ENCODE measurements at regions not wholly inside any gene's neighbourhood (a gene's known extent, or its start where the extent isn't known, plus 50 kb on each side); places are given as distances from the start of the nearest gene placed in this dataset.

DNA sequence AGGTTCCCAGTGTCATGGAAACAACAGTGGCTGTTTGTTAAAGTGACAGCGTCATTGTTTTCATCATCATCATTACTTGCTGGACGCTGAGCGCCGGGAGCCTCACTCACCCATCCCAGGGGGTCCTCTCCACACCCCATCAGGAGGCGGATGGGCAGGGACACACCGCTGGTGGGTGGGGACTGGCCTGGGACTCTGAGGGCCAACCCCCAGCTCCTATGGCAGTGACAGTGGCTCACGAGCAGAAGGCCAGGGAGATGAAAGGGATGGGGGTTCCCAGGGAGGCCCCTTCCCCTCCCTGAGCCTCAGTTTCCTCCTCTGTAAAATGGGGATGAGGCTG lies 76.6 kb upstream of the PRR5 start:
- 81% methylated on average over 7 of the region's 7 CpGs for WGBS
- H3K36me3 ChIP-seq (ENCODE audit: control insufficient read depth in 4 of 4, insufficient read depth in 3 of 4, low read depth in 1 of 4, low read length in 3 of 4): no peaks in the 10 kb centered on the region
- H3K4me3 ChIP-seq (ENCODE audit: low read depth in 1 of 3, low read length in 3 of 3): no peak overlapping the region
- no peaks in the 10 kb centered on the region for H3K9me3 ChIP-seq (ENCODE audit: control insufficient read depth in 4 of 4, low read length in 3 of 4)
- H3K9ac ChIP-seq (ENCODE audit: low read depth in 1 of 2, low read length in 2 of 2): no peak overlapping the region
- DNase-seq (ENCODE audit: low spot score): no peak
- TF ChIP-seq TAF1 (conservative IDR thresholded peaks at IDR 0.05) (no peak), HNF4G (IDR thresholded peaks at IDR 0.05) (no peak), NR2F2 (IDR thresholded peaks at IDR 0.05) (no peak), SP1 (IDR thresholded peaks at IDR 0.05) (no peak), MAX (IDR thresholded peaks at IDR 0.05) (no peak), GABPA (IDR thresholded peaks at IDR 0.05 in 1 of 2, conservative IDR thresholded peaks at IDR 0.05 in 1 of 2) (no peak), JUND (IDR thresholded peaks at IDR 0.05) (no peak), FOXA1 (IDR thresholded peaks at IDR 0.05) (no peak)
- TF ChIP-seq, protein P1, sequence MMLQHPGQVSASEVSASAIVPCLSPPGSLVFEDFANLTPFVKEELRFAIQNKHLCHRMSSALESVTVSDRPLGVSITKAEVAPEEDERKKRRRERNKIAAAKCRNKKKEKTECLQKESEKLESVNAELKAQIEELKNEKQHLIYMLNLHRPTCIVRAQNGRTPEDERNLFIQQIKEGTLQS (IDR thresholded peaks at IDR 0.05): no peak
- H3K27ac ChIP-seq (ENCODE audit: low read depth in 1 of 2, low read length in 2 of 2): no peak overlapping the region
- H3K4me1 ChIP-seq (ENCODE audit: control insufficient read depth in 4 of 4, insufficient read depth in 4 of 4, low read length in 3 of 4): peaks cover 0 to 3% (median 0%) of the 10 kb centered on the region in 4 donors
- H3K27me3 ChIP-seq (ENCODE audit: control insufficient read depth in 4 of 4, insufficient read depth in 4 of 4, low read length in 3 of 4): no peaks in the 10 kb centered on the region

GRCh38 chr22:44624689-44625420 lies 77.1 kb upstream of the PRR5 start:
- no peak for DNase-seq (ENCODE audit: low spot score)
- Histone ChIP-seq H3K27ac (ENCODE audit: low read depth in 1 of 2, low read length in 2 of 2) (no peak overlapping the region), H3K4me1 (ENCODE audit: control insufficient read depth in 4 of 4, insufficient read depth in 4 of 4, low read length in 3 of 4) (peaks cover 0 to 4% (median 0%) of the 10 kb centered on the region in 4 donors), H3K9ac (ENCODE audit: low read depth in 1 of 2, low read length in 2 of 2) (no peak overlapping the region), H3K4me3 (ENCODE audit: low read depth in 1 of 3, low read length in 3 of 3) (no peak overlapping the region), H3K9me3 (ENCODE audit: control insufficient read depth in 4 of 4, low read length in 3 of 4) (no peaks in the 10 kb centered on the region), H3K27me3 (ENCODE audit: control insufficient read depth in 4 of 4, insufficient read depth in 4 of 4, low read length in 3 of 4) (no peaks in the 10 kb centered on the region), H3K36me3 (ENCODE audit: control insufficient read depth in 4 of 4, insufficient read depth in 3 of 4, low read depth in 1 of 4, low read length in 3 of 4) (no peaks in the 10 kb centered on the region)
- WGBS: 74% methylated on average over 27 of the region's 27 CpGs
- no peak for TF ChIP-seq JUND (IDR thresholded peaks at IDR 0.05)
- TF ChIP-seq RAD21 (IDR thresholded peaks at IDR 0.05): no peak
- no peak for TF ChIP-seq HNF4G (IDR thresholded peaks at IDR 0.05)
- TF ChIP-seq FOXA1 (IDR thresholded peaks at IDR 0.05): no peak
- TF ChIP-seq TAF1 (conservative IDR thresholded peaks at IDR 0.05): no peak
- no peak for TF ChIP-seq NR2F2 (IDR thresholded peaks at IDR 0.05)
- TF ChIP-seq GABPA (IDR thresholded peaks at IDR 0.05 in 1 of 2, conservative IDR thresholded peaks at IDR 0.05 in 1 of 2): no peak
- TF ChIP-seq, protein P1 (IDR thresholded peaks at IDR 0.05): no peak
- TF ChIP-seq RXRA (IDR thresholded peaks at IDR 0.05): no peak
- no peak for TF ChIP-seq MAX (IDR thresholded peaks at IDR 0.05)
- TF ChIP-seq YY1 (IDR thresholded peaks at IDR 0.05): no peak

GRCh38 chr22:44623771-44624510 lies 78.1 kb upstream of the PRR5 start:
- H3K4me1 ChIP-seq (ENCODE audit: control insufficient read depth in 4 of 4, insufficient read depth in 4 of 4, low read length in 3 of 4): peaks cover 0 to 4% (median 0%) of the 10 kb centered on the region in 4 donors
- WGBS: 42% methylated on average over 24 of the region's 24 CpGs

More at GRCh38 chr22:44623771-44624510, 78.1 kb upstream of the PRR5 start:
- no peak for DNase-seq (ENCODE audit: low spot score)
- H3K9ac ChIP-seq (ENCODE audit: low read depth in 1 of 2, low read length in 2 of 2): no peak overlapping the region
- no peaks in the 10 kb centered on the region for H3K36me3 ChIP-seq (ENCODE audit: control insufficient read depth in 4 of 4, insufficient read depth in 3 of 4, low read depth in 1 of 4, low read length in 3 of 4)
- no peak overlapping the region for H3K27ac ChIP-seq (ENCODE audit: low read depth in 1 of 2, low read length in 2 of 2)
- H3K27me3 ChIP-seq (ENCODE audit: control insufficient read depth in 4 of 4, insufficient read depth in 4 of 4, low read length in 3 of 4): no peaks in the 10 kb centered on the region
- no peak overlapping the region for H3K4me3 ChIP-seq (ENCODE audit: low read depth in 1 of 3, low read length in 3 of 3)
- TF ChIP-seq RAD21 (IDR thresholded peaks at IDR 0.05): peak in 1 of 2 donors; percentile 50
- no peak for TF ChIP-seq MAX (IDR thresholded peaks at IDR 0.05)
- no peak for TF ChIP-seq NR2F2 (IDR thresholded peaks at IDR 0.05)
- TF ChIP-seq JUND (IDR thresholded peaks at IDR 0.05): no peak
- TF ChIP-seq, protein P2, sequence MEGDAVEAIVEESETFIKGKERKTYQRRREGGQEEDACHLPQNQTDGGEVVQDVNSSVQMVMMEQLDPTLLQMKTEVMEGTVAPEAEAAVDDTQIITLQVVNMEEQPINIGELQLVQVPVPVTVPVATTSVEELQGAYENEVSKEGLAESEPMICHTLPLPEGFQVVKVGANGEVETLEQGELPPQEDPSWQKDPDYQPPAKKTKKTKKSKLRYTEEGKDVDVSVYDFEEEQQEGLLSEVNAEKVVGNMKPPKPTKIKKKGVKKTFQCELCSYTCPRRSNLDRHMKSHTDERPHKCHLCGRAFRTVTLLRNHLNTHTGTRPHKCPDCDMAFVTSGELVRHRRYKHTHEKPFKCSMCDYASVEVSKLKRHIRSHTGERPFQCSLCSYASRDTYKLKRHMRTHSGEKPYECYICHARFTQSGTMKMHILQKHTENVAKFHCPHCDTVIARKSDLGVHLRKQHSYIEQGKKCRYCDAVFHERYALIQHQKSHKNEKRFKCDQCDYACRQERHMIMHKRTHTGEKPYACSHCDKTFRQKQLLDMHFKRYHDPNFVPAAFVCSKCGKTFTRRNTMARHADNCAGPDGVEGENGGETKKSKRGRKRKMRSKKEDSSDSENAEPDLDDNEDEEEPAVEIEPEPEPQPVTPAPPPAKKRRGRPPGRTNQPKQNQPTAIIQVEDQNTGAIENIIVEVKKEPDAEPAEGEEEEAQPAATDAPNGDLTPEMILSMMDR (IDR thresholded peaks at IDR 0.05; ENCODE audit: low read depth, low read length, missing input control): peak; percentile 13
- TF ChIP-seq HNF4A (conservative IDR thresholded peaks at IDR 0.05): no peak
- H3K9me3 ChIP-seq (ENCODE audit: control insufficient read depth in 4 of 4, low read length in 3 of 4): no peaks in the 10 kb centered on the region

All from liver (tissue), 8 donors.